Lower leg skin (tissue), 4 donors: ENCODE measurements at regions not wholly inside any gene's neighbourhood (a gene's known extent, or its start where the extent isn't known, plus 50 kb on each side); places are given as distances from the start of the nearest gene placed in this dataset.

Experiments
- DNase-seq, 2 donors: peaks; one replicate each; pipeline ENCODE4 v3.0.0-alpha.2; 2019; ENCODE audit warnings: low spot score in 2 of 2
- H3K4me3 ChIP-seq: fragments of 200-600 bp; sonication (generic); 2 replicates; pipeline ENCODE4 v1.5.1; 2017; ENCODE audit warnings: mild to moderate bottlenecking, low read depth; ENCODE audit not compliant: poor library complexity, severe bottlenecking
- CTCF ChIP-seq, 3 donors: fragments of 450-650 bp; IDR thresholded peaks; one replicate each; pipeline ENCODE4 v1.5.1; 2016; ENCODE audit warnings: antibody characterized with exemption in 3 of 3, mild to moderate bottlenecking in 3 of 3, moderate library complexity in 2 of 3
- POLR2A ChIP-seq, 2 donors: fragments of 450-650 bp; IDR thresholded peaks; one replicate each; pipeline ENCODE4 v1.6.1; 2016 to 2017; ENCODE audit warnings: antibody characterized with exemption in 2 of 2, mild to moderate bottlenecking in 1 of 2, moderate library complexity in 1 of 2
- WGBS, 2 donors: methylation state at CpG; one replicate each; pipeline ENCODE4 v1.1.5; 2018; 5-methylcytosine and 5-hydroxymethylcytosine counted together
- intact Hi-C: fragments of 100-400 bp; cut with DNase I; formaldehyde crosslinking; loops from one replicate; pipeline ENCODE4 v1.15.0; 2023; ENCODE audit warnings: low total_unique reads

DNA sequence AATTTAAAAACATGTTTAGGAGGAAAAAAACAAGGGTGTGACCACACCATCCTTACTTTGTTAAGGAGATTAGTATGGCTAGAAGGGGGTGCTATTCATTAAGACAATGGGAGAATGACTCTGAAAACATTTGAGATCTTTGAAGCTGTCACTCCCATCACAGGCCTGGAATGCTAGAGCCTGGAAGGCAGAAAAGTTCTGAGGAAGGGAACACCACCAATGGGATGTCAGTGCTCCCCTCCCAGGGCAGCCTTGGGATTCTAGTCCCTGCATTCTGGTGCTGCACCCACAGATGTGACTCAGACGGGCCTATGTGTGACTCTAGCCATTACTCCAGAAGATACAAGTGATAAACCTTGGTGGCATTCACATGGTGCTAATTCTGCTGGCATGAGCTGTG, 162.2 kb upstream of the ANXA10 start:
- intact Hi-C loops = no loop called here
- TF ChIP-seq CTCF (IDR thresholded peaks at IDR 0.05) = no peak
- no peak for TF ChIP-seq POLR2A (IDR thresholded peaks at IDR 0.05)
- 20 to 25% methylated on average over 1 of the region's 1 CpG for WGBS, 2 donors
- H3K4me3 ChIP-seq = no peak overlapping the region
- no peak for DNase-seq

- intact Hi-C loops = no loop called here
- H3K4me3 ChIP-seq = no peak overlapping the region
- no peak for DNase-seq
- TF ChIP-seq POLR2A (IDR thresholded peaks at IDR 0.05) (no peak), CTCF (IDR thresholded peaks at IDR 0.05) (no peak)
- WGBS, 2 donors = 59 to 62% methylated on average over 4 of the region's 4 CpGs
These were observed 158.1 kb upstream of the ANXA10 start for GRCh38 chr4:167934216-167934615.

DNA sequence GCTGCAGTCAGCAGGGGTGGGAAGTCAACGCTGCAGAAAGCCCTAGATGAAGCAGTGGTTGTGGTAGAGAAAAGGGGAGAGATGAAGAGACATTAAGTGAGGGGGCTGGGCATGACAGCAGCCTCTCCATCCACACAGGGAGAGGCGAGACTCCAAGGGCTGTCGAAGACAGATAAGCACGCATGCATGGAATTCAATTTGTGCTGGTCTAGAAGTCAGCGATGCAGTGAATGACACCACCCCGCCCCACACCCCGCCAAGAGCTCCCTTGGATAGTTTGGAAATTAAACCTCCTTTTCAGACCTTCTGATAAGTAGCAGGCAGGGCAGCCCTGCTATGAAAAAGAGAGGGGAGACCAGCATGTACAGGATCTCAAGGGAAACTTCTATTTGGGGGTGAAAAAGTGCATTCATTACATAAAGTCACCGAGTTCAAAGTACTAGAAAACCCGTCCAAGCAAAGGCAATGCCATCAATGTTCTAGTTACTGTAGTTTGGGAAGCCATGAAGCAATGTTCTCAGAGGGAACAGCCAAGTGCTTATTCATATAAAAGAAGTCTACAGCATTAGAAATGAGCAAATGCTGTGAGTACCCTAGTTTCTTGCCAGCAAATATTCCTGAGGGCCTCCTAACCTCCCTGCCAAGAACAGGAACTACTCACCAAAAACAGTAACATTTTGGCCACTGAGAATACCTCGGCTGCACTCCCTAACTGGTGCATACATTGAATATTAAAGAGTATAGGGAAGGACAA, 152.3 kb upstream of the ANXA10 start:
- H3K4me3 ChIP-seq = no peak overlapping the region
- TF ChIP-seq POLR2A (IDR thresholded peaks at IDR 0.05) = no peak
- TF ChIP-seq CTCF (IDR thresholded peaks at IDR 0.05) = no peak
- intact Hi-C loops = no loop called here
- no peak for DNase-seq
- WGBS, 2 donors = 71 to 77% methylated on average over 10 of the region's 10 CpGs

GRCh38 chr4:167943872-167944505, 148.3 kb upstream of the ANXA10 start:
- H3K4me3 ChIP-seq = no peak overlapping the region
- 45 to 46% methylated on average over 3 of the region's 3 CpGs for WGBS, 2 donors
- TF ChIP-seq POLR2A (IDR thresholded peaks at IDR 0.05) (no peak), CTCF (IDR thresholded peaks at IDR 0.05) (no peak)
- DNase-seq = no peak
- intact Hi-C loops = no loop called here

DNA sequence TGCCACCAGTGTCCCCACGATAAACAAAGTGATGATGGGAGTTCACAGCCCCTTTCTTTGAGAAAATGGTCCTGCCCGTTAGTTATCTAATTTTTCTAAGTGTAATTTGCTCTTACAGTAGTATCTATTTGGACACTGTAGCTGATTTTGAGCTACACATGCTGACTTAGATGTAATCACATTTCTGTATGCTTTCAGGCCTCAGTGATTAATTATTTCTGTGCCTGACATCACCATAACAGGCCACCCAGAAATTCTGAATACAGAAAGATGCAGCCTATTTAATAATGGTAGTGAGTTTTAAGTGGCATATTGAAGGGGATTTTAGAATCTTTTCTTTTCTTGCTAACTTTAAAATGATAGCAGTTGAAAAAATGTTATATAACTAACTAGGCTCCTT, 147.6 kb upstream of the ANXA10 start:
- 81 to 86% methylated on average over 2 of the region's 2 CpGs for WGBS, 2 donors
- no peak overlapping the region for H3K4me3 ChIP-seq
- no peak for DNase-seq
- intact Hi-C loops = no loop called here
- TF ChIP-seq CTCF (IDR thresholded peaks at IDR 0.05) (no peak), POLR2A (IDR thresholded peaks at IDR 0.05) (no peak)
